ENCODE measurements at regions not wholly inside any gene's neighbourhood (a gene's known extent, or its start where the extent isn't known, plus 50 kb on each side); places are given as distances from the start of the nearest gene placed in this dataset.

DNA sequence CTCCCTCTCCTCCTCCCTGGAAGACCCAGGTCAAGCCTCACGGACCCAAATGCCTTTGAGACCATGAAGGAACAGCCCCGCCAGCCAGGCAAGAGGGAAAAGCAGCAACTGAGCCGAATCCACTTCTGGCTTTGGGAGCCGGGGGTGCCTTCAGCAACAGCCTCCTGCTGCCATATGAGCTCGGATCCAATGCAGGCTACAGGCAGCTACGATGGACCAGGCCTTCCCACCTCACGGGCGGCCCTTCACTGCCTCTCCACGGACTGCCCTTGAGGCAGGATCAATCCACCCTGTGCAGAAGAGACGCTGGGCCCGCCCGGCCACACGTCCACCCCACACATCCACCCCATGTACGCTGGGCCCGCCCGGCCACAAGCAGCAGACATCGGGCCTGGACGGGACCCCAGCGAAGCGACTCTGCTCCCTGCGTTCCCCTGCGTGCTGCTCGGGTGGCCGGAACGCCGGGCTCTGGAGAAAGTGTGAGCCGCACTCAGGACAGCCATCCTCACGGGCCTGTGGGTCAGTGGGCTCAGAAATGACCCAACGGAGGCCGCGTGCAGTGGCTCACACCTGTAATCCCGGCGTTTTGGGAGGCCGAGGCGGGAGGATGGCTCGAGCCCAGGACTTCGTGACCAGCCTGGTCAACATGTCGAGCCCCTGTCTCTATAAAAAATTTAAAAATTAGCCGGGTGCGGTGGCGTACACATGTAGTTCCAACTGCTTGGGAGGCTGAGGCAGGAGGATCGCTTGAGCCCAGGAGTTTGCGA is 82.0 kb downstream of the FOXL3 start:
- intact Hi-C loops (cut with DNase I): no loop called here

DNA sequence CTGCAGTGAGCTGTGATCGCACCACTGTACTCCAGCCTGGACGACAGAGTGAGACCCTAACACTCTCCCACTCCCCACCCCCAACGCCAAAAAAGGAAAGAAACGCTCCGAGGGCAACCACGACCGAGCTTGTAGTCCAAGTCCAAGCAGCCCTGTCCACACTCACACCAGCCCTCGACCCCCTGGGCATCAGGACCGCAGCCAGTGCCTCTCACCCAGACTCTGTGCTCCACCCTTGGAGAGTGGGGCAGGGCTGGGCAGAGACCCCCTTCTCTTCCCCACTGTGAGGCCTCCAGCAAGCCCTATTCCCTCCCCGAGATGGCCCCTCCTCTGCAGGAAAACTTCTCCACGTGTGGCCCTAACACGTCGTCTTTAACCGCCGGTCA is 82.6 kb downstream of the FOXL3 start:
- Histone ChIP-seq H3K27me3 (no peaks in the 10 kb centered on the region), H3K9me3 (no peaks in the 10 kb centered on the region), H3K27ac (no peak overlapping the region), H3K36me3 (no peaks in the 10 kb centered on the region), H3K4me1 (ENCODE audit: insufficient read depth) (no peaks in the 10 kb centered on the region), H3K4me3 (no peak overlapping the region)
- intact Hi-C loops (cut with DNase I): no loop called here
- no peak for TF ChIP-seq POLR2A (IDR thresholded peaks at IDR 0.05)
- no peak for TF ChIP-seq EP300 (IDR thresholded peaks at IDR 0.05)
- no peak for TF ChIP-seq CTCF (IDR thresholded peaks at IDR 0.05)
- 70 to 79% (median 74%) methylated on average over 15 of the region's 15 CpGs for WGBS, 3 donors
- DNase-seq: peak in 2 of 5 donors; percentile 15 to 29

More for the DNA sequence above, 82.0 kb downstream of the FOXL3 start:
- H3K4me1 ChIP-seq (ENCODE audit: insufficient read depth): no peaks in the 10 kb centered on the region
- no peak overlapping the region for H3K27ac ChIP-seq
- no peak overlapping the region for H3K4me3 ChIP-seq
- no peaks in the 10 kb centered on the region for H3K9me3 ChIP-seq
- DNase-seq: peak in 3 of 5 donors; percentile 10 to 30 (median 11)
- TF ChIP-seq CTCF (IDR thresholded peaks at IDR 0.05) (no peak), POLR2A (IDR thresholded peaks at IDR 0.05) (no peak), EP300 (IDR thresholded peaks at IDR 0.05) (no peak)
- WGBS, 3 donors: 91 to 96% (median 91%) methylated on average over 35 to 43 of the region's 43 CpGs
- H3K27me3 ChIP-seq: no peaks in the 10 kb centered on the region
- H3K36me3 ChIP-seq: no peaks in the 10 kb centered on the region

DNA sequence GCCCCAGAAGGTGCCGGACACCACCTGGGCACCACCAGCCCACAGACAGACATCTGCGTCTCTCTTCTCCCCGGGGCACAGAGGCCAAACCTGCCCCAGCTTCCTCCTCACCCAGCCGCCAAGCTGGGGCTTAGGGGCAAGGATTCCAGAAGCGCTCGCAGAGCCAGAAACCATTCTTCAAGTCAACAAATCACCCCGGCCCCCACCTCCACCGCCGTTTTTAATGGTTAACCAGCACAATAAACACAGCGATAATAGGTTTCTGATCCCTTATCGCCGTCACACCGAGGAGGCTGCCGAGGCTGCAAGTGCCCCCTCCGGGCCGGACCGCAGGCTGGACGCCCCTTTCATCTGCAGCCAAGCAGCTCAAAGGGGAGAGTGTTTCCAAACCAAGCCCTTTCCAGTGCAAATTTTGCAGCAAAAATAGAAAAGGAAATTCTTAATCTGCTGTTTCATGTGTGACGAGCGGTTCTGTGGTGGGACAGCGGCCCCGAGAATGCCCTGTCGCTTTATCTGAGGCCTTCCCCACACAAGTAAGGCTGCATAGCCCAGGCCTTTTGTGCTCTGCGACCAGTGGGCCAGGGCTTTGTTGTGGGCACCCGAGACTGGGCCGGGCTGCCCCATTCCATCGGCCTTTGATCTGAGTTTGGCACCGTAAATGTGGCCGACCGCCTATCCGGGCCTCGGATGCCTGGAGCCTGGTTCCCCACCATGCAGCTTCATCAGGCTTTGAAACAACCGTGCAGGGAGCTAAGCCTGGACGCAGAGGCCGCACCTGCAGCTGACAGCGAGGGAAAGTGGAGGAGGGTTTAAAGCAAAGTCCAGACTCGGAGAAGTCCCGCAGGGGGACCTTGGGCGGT is 83.2 kb downstream of the FOXL3 start:
- WGBS, 3 donors: 36 to 47% (median 43%) methylated on average over 39 of the region's 39 CpGs
- peak; percentile 7 to 39 (median 13) for DNase-seq
- Histone ChIP-seq H3K27me3 (no peaks in the 10 kb centered on the region), H3K36me3 (no peaks in the 10 kb centered on the region), H3K4me3 (no peak overlapping the region), H3K4me1 (ENCODE audit: insufficient read depth) (no peaks in the 10 kb centered on the region), H3K9me3 (no peaks in the 10 kb centered on the region), H3K27ac (no peak overlapping the region)
- intact Hi-C loops (cut with DNase I): no loop called here
- TF ChIP-seq POLR2A (IDR thresholded peaks at IDR 0.05) (no peak), CTCF (IDR thresholded peaks at IDR 0.05) (no peak), EP300 (IDR thresholded peaks at IDR 0.05) (no peak)

DNA sequence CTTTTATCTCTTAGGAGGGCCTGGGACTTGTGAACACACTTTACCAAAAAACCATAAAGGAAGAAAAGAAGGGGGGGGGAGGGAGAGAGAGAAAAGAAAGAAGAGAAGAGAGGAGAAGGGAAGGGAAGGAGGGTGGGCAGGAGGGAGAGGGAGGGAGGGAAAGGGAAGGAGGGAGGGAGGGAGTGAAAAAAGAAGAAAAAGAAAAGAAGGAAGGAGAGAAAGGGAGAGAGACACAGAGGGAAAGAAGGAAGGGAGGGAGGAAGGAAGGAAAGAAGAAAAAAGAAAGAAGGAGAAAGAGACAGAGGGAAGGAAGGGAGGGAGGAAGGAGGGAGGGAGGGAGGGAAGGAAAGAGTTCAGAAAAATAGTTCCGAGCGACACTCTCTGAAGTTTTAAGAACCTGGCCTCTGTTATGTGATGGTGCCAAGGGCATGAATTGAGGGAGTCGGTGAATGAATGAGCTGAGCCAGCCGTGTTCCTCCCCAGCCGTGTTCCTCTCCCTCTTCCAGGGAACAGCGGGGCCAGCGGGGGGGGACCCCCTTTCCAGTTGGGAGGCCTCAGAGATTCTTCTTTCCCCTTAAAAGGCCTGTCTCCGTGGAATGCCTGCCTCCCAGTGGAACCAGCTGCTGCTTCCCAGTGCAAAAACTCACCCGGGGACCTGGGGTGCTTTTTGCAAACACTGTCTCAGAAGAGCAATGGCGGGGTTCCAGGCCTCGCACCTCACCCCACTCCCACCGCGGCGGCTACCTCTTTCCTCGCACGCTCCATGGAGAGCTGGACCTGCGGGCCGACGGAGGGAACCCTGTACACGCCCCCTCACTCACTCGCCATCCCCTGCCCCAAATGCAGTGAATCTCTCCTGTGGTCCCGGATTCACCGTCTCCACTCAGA is 84.1 kb downstream of the FOXL3 start:
- Histone ChIP-seq H3K27me3 (no peaks in the 10 kb centered on the region), H3K4me3 (no peak overlapping the region), H3K4me1 (ENCODE audit: insufficient read depth) (no peaks in the 10 kb centered on the region), H3K27ac (no peak overlapping the region), H3K36me3 (no peaks in the 10 kb centered on the region), H3K9me3 (no peaks in the 10 kb centered on the region)
- DNase-seq: peak in 3 of 5 donors; percentile 10 to 75 (median 17)
- WGBS, 3 donors: 46 to 47% (median 47%) methylated on average over 23 of the region's 23 CpGs
- TF ChIP-seq CTCF (IDR thresholded peaks at IDR 0.05): no peak
- no peak for TF ChIP-seq EP300 (IDR thresholded peaks at IDR 0.05)
- no peak for TF ChIP-seq POLR2A (IDR thresholded peaks at IDR 0.05)
- intact Hi-C loops (cut with DNase I): no loop called here
